GM12864 (cell line): ENCODE measurements at regions not wholly inside any gene's neighbourhood (a gene's known extent, or its start where the extent isn't known, plus 50 kb on each side); places are given as distances from the start of the nearest gene placed in this dataset.
A peak's percentile ranks its signal among the peaks of the same experiment; 100 is the strongest.

ENCODE experiments used
- DNase-seq: peaks from one replicate; pipeline ENCODE4 v3.0.0-alpha.2; 2011; ENCODE audit warnings: low read depth
- H3K4me3 ChIP-seq: 2 replicates; pipeline ENCODE4 v1.5.1; 2011; ENCODE audit warnings: mild to moderate bottlenecking, low read depth, low read length, control low read depth
- CTCF ChIP-seq: IDR thresholded peaks from 2 replicates; pipeline ENCODE4 v1.5.1; 2011; ENCODE audit warnings: low read depth, mild to moderate bottlenecking, moderate library complexity, low read length, control low read depth, inconsistent platforms; ENCODE audit errors: missing control alignments

- no peak for DNase-seq
- no peak for TF ChIP-seq CTCF
- H3K4me3 ChIP-seq, result no peak overlapping the region
Measured at GRCh38 chr5:103345461-103345860, 86.9 kb downstream of the MACIR start.

GRCh38 chr5:103340717-103341388 is 82.3 kb downstream of the MACIR start:
- H3K4me3 ChIP-seq, result no peak overlapping the region
- peak; percentile 73 for DNase-seq
- no peak for TF ChIP-seq CTCF

GRCh38 chr5:103340132-103340531 is 81.6 kb downstream of the MACIR start:
- no peak for DNase-seq
- H3K4me3 ChIP-seq, result no peak overlapping the region

GRCh38 chr5:103336941-103337340 is 78.4 kb downstream of the MACIR start:
- DNase-seq, result no peak
- H3K4me3 ChIP-seq, result no peak overlapping the region
- TF ChIP-seq CTCF, result no peak

More at GRCh38 chr5:103340132-103340531, 81.6 kb downstream of the MACIR start:
- TF ChIP-seq CTCF, result no peak

GRCh38 chr5:103333376-103333775 is 74.8 kb downstream of the MACIR start:
- no peak overlapping the region for H3K4me3 ChIP-seq
- no peak for TF ChIP-seq CTCF
- DNase-seq, result no peak

- no peak for TF ChIP-seq CTCF
- no peak for DNase-seq
- H3K4me3 ChIP-seq, result no peak overlapping the region
Measured at GRCh38 chr5:103330875-103331274, 72.3 kb downstream of the MACIR start.
